K562 (cell line): ENCODE measurements at regions not wholly inside any gene's neighbourhood (a gene's known extent, or its start where the extent isn't known, plus 50 kb on each side); places are given as distances from the start of the nearest gene placed in this dataset.

ENCODE experiments used
- ATAC-seq: fragments of 200-7000 bp; cut with Tn5 transposase; 3 replicates; pipeline ENCODE4 v1.9.1; 2020; ENCODE audit warnings: moderate library complexity
- BruUV-seq: library from RNA; stranded (reverse); fragments of 400-500 nt; replicated peaks from 2 replicates; lab custom pipeline; 2021; lab: Mats Ljungman, UMichigan
- CTCF ChIA-PET: fragments of 300-600 bp; formaldehyde crosslinking; extraction: SDS; loops from one replicate; lab custom pipeline; 2021; ENCODE audit warnings: low intra/inter-chr PET ratio; lab: Yijun Ruan, JAX
- POLR2A ChIA-PET: fragments of 300-600, 350-650 bp; sonication (Branson Sonifier 250); formaldehyde crosslinking; extraction: SDS; loops from one replicate; lab custom pipeline; 2021; ENCODE audit warnings: antibody characterized with exemption, inconsistent platforms; lab: Yijun Ruan, JAX
- DNase-seq, 4 experiments: peaks; one replicate each; pipeline versions ENCODE4 v3.0.0 to v3.0.0-alpha.2; 2011 to 2018; ENCODE audit warnings: low spot score in 3 of 4, mixed read lengths in 3 of 4; ENCODE audit errors: extremely low read depth in 1 of 4
- FAIRE-seq: peaks from 2 replicates; lab custom pipeline; 2011; peaks lifted over from hg19 to GRCh38; lab: Jason Lieb, UNC
- H2AFZ ChIP-seq: 2 replicates; pipeline ENCODE4 v1.6.0; 2011; ENCODE audit warnings: low read depth, low read length, control low read depth, inconsistent platforms
- H3K27ac ChIP-seq: fragments of 200-600 bp; 3 replicates; pipeline ENCODE4 v1.8.0; 2011; ENCODE audit warnings: low read depth, mild to moderate bottlenecking, control low read depth, inconsistent platforms, low read length, moderate library complexity, mixed read lengths; ENCODE audit errors: extremely low read depth
- H3K27me3 ChIP-seq, 2 experiments: fragments of 300-600 bp in 1 of 2; 2 replicates in 1 of 2; 3 replicates in 1 of 2; pipeline versions ENCODE4 v1.6.0 to v1.8.0; 2011; ENCODE audit warnings: inconsistent platforms in 2 of 2, low read length in 2 of 2, mild to moderate bottlenecking in 1 of 2, mixed read lengths in 1 of 2, moderate library complexity in 1 of 2; ENCODE audit not compliant: control insufficient read depth in 2 of 2, insufficient read depth in 2 of 2
- H3K36me3 ChIP-seq: fragments of 300-600 bp; 3 replicates; pipeline ENCODE4 v1.8.0; 2011; ENCODE audit warnings: mild to moderate bottlenecking, low read length, inconsistent platforms; ENCODE audit not compliant: control insufficient read depth, insufficient read depth
- H3K4me1 ChIP-seq, 2 experiments: fragments of 200-600 bp in 1 of 2; replicated peaks in 1 of 2; 2 replicates in 1 of 2; 3 replicates in 1 of 2; pipeline versions ENCODE4 v1.5.1 to v1.8.0; 2011; ENCODE audit warnings: inconsistent platforms in 2 of 2, low read length in 2 of 2, mild to moderate bottlenecking in 1 of 2, mixed read lengths in 1 of 2, moderate library complexity in 1 of 2; ENCODE audit not compliant: control insufficient read depth in 2 of 2, insufficient read depth in 2 of 2
- H3K4me2 ChIP-seq: 2 replicates; pipeline ENCODE4 v1.6.1; 2011; ENCODE audit warnings: low read length, control low read depth, inconsistent platforms, mixed read lengths; ENCODE audit not compliant: insufficient read depth
- H3K4me3 ChIP-seq: fragments of 200-600 bp; sonication (generic), shearing (Covaris generic); 2 replicates; pipeline ENCODE4 v1.5.1; 2016; ENCODE audit warnings: control low read depth, inconsistent platforms
- H3K79me2 ChIP-seq: fragments of 200-600 bp; 3 replicates; pipeline ENCODE4 v1.8.0; 2011; ENCODE audit warnings: low read length, inconsistent platforms; ENCODE audit not compliant: control insufficient read depth, insufficient read depth
- H3K9ac ChIP-seq, 2 experiments: 2 replicates each; pipeline versions ENCODE4 v1.6.0 to v1.6.1; 2011; ENCODE audit warnings: low read depth in 2 of 2, low read length in 2 of 2, control low read depth in 1 of 2, inconsistent platforms in 1 of 2, mild to moderate bottlenecking in 1 of 2, mixed read lengths in 1 of 2; ENCODE audit not compliant: insufficient read depth in 1 of 2
- H3K9me1 ChIP-seq: one replicate; pipeline ENCODE4 v1.6.0; 2011; ENCODE audit warnings: inconsistent platforms, mild to moderate bottlenecking, low read length, moderate library complexity; ENCODE audit not compliant: control insufficient read depth, insufficient read depth
- H3K9me3 ChIP-seq: replicated peaks from 2 replicates; pipeline ENCODE4 v1.5.1; 2011; ENCODE audit warnings: low read depth, low read length, inconsistent platforms; ENCODE audit not compliant: control insufficient read depth, insufficient read depth
- H4K20me1 ChIP-seq: replicated peaks from 2 replicates; pipeline ENCODE4 v1.6.1; 2011; ENCODE audit warnings: low read length, inconsistent platforms, mixed read lengths; ENCODE audit not compliant: control insufficient read depth, insufficient read depth
- CHD2 ChIP-seq: IDR thresholded peaks from 2 replicates; pipeline ENCODE4 v1.6.1; 2011; ENCODE audit warnings: low read depth, low read length
- CTBP1 ChIP-seq: fragments of 450-650 bp; IDR thresholded peaks from 2 replicates; pipeline ENCODE4 v1.6.1; 2016; ENCODE audit warnings: borderline replicate concordance
- MTF1 ChIP-seq: fragments of 250-450 bp; sonication (Bioruptor Pico); IDR thresholded peaks from 2 replicates; pipeline ENCODE4 v1.9.0; 2021; ENCODE audit warnings: moderate library complexity, mild to moderate bottlenecking, inconsistent platforms, borderline replicate concordance
- NFATC3 ChIP-seq: fragments of 450-650 bp; IDR thresholded peaks from 2 replicates; pipeline ENCODE4 v1.6.1; 2017; ENCODE audit warnings: mild to moderate bottlenecking
- NFIC ChIP-seq: fragments of 450-650 bp; IDR thresholded peaks from 2 replicates; pipeline ENCODE4 v1.6.1; 2017; ENCODE audit warnings: mild to moderate bottlenecking, inconsistent platforms
- PRMT5 ChIP-seq: sonication (generic); formaldehyde crosslinking; IDR thresholded peaks from 2 replicates; pipeline ENCODE4 v1.5.0; 2020; ENCODE audit warnings: missing genetic modification reagents
- RBM34 ChIP-seq: fragments of 200-400 bp; formaldehyde crosslinking; IDR thresholded peaks from 2 replicates; pipeline ENCODE4 v1.6.1; 2018; ENCODE audit warnings: low read length, borderline replicate concordance; ENCODE audit not compliant: insufficient read depth
- SMARCA4 ChIP-seq: fragments of 450-650 bp; IDR thresholded peaks from 2 replicates; pipeline ENCODE4 v1.6.1; 2016
- TARDBP ChIP-seq: fragments of 450-650 bp; IDR thresholded peaks from 2 replicates; pipeline ENCODE4 v1.6.1; 2016
- ZC3H8 ChIP-seq: fragments of 450-650 bp; IDR thresholded peaks from 2 replicates; pipeline ENCODE4 v1.6.1; 2017
- ZKSCAN3 ChIP-seq: fragments of 250-450 bp; sonication (Bioruptor Pico); IDR thresholded peaks from 2 replicates; pipeline ENCODE4 v1.4.0; 2020
- ZNF124 ChIP-seq: sonication (generic); formaldehyde crosslinking; IDR thresholded peaks from 2 replicates; pipeline ENCODE4 v1.8.1; 2022; ENCODE audit warnings: missing genetic modification reagents
- ZNF217 ChIP-seq: sonication (generic); formaldehyde crosslinking; IDR thresholded peaks from 2 replicates; pipeline ENCODE4 v1.8.0; 2022; ENCODE audit warnings: mild to moderate bottlenecking, missing genetic modification reagents
- WGBS: fragments of 100-300 bp; shearing (Covaris generic); methylation state at CpG from one replicate; pipeline ENCODE4 v1.1.6; 2016; ENCODE audit warnings: low coverage, mixed read lengths; ENCODE audit not compliant: insufficient coverage; ENCODE audit errors: missing lambda C conversion rate; 5-methylcytosine and 5-hydroxymethylcytosine counted together
- in situ Hi-C: fragments of 300-500 bp; cut with MboI; formaldehyde crosslinking; loops from 4 replicates; pipeline ENCODE4 v1.15.0; 2018; ENCODE audit warnings: inconsistent platforms, mixed read lengths
- intact Hi-C: fragments of 100-400 bp; cut with micrococcal nuclease; formaldehyde crosslinking; loops from 2 replicates; pipeline ENCODE4 v1.14.2; 2022
- TF ChIP-seq, protein P1 (sequence below), 2 experiments: fragments of 450-650 bp in 1 of 2; IDR thresholded peaks; 2 replicates each; pipeline ENCODE4 v1.6.1; 2011 to 2017; ENCODE audit warnings: low read depth in 2 of 2, antibody characterized with exemption in 1 of 2, borderline replicate concordance in 1 of 2, low read length in 1 of 2, mild to moderate bottlenecking in 1 of 2, mixed read lengths in 1 of 2; ENCODE audit not compliant: control insufficient read depth in 1 of 2
- TF ChIP-seq, protein P2 (sequence below), 2 experiments: fragments of 450-650 bp; conservative IDR thresholded peaks; 2 replicates each; pipeline ENCODE4 v1.6.1; 2017; ENCODE audit warnings: mild to moderate bottlenecking in 2 of 2, moderate library complexity in 2 of 2
- TF ChIP-seq, protein P3 (sequence below): IDR thresholded peaks from 2 replicates; pipeline ENCODE4 v1.6.1; 2011; ENCODE audit warnings: borderline replicate concordance, low read depth, mild to moderate bottlenecking, moderate library complexity, low read length; ENCODE audit not compliant: insufficient read depth, poor library complexity, severe bottlenecking
- TF ChIP-seq, protein P4 (sequence below): fragments of 450-650 bp; IDR thresholded peaks from 2 replicates; pipeline ENCODE4 v1.6.1; 2017; ENCODE audit warnings: mild to moderate bottlenecking, moderate library complexity

DNA sequence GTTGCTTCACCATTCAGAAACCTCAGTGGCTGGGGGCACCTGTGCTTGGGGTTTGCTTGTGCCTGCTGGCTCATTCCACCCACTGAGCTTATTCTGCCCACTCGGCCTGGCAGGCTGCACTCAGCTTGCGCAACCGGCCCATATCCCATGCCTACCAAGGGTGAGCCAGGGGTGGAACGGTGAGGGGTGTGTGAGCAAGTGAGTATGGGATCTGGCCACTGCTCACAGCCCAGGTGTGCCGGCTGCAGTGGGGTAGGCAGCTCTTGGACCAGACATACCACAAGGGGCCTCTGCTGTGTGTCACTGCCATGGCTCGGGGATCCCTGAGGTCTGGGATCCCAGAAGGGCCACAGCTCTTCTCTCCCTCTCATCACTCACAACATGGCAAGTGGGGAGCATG, 1000.5 kb upstream of the CRIM1 start:
- no peaks in the 10 kb centered on the region for H3K36me3 ChIP-seq
- FAIRE-seq (no peak), DNase-seq (no peak), ATAC-seq (no peak)
- no peaks in the 10 kb centered on the region for H3K79me2 ChIP-seq
- no peak overlapping the region for H3K4me2 ChIP-seq
- in situ Hi-C loops = no loop called here
- TF ChIP-seq CTBP1 (no peak), CHD2 (no peak), ZKSCAN3 (CRISPR knock-in tag) (no peak), PRMT5 (CRISPR knock-in tag) (no peak), NFIC (no peak), MTF1 (CRISPR knock-in tag) (no peak), ZC3H8 (no peak), SMARCA4 (no peak), ZNF124 (CRISPR knock-in tag) (no peak), ZNF217 (CRISPR knock-in tag) (no peak), RBM34 (no peak), TARDBP (no peak), NFATC3 (no peak)
- TF ChIP-seq, protein P1, sequence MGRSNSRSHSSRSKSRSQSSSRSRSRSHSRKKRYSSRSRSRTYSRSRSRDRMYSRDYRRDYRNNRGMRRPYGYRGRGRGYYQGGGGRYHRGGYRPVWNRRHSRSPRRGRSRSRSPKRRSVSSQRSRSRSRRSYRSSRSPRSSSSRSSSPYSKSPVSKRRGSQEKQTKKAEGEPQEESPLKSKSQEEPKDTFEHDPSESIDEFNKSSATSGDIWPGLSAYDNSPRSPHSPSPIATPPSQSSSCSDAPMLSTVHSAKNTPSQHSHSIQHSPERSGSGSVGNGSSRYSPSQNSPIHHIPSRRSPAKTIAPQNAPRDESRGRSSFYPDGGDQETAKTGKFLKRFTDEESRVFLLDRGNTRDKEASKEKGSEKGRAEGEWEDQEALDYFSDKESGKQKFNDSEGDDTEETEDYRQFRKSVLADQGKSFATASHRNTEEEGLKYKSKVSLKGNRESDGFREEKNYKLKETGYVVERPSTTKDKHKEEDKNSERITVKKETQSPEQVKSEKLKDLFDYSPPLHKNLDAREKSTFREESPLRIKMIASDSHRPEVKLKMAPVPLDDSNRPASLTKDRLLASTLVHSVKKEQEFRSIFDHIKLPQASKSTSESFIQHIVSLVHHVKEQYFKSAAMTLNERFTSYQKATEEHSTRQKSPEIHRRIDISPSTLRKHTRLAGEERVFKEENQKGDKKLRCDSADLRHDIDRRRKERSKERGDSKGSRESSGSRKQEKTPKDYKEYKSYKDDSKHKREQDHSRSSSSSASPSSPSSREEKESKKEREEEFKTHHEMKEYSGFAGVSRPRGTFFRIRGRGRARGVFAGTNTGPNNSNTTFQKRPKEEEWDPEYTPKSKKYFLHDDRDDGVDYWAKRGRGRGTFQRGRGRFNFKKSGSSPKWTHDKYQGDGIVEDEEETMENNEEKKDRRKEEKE (IDR thresholded peaks at IDR 0.05; ENCODE audit: borderline replicate concordance in 1 of 2, control insufficient read depth in 1 of 2, low read depth in 2 of 2, low read length in 1 of 2) = no peak
- TF ChIP-seq, protein P2, sequence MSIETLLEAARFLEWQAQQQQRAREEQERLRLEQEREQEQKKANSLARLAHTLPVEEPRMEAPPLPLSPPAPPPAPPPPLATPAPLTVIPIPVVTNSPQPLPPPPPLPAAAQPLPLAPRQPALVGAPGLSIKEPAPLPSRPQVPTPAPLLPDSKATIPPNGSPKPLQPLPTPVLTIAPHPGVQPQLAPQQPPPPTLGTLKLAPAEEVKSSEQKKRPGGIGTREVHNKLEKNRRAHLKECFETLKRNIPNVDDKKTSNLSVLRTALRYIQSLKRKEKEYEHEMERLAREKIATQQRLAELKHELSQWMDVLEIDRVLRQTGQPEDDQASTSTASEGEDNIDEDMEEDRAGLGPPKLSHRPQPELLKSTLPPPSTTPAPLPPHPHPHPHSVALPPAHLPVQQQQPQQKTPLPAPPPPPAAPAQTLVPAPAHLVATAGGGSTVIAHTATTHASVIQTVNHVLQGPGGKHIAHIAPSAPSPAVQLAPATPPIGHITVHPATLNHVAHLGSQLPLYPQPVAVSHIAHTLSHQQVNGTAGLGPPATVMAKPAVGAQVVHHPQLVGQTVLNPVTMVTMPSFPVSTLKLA (conservative IDR thresholded peaks at IDR 0.05) = no peak
- TF ChIP-seq, protein P3, sequence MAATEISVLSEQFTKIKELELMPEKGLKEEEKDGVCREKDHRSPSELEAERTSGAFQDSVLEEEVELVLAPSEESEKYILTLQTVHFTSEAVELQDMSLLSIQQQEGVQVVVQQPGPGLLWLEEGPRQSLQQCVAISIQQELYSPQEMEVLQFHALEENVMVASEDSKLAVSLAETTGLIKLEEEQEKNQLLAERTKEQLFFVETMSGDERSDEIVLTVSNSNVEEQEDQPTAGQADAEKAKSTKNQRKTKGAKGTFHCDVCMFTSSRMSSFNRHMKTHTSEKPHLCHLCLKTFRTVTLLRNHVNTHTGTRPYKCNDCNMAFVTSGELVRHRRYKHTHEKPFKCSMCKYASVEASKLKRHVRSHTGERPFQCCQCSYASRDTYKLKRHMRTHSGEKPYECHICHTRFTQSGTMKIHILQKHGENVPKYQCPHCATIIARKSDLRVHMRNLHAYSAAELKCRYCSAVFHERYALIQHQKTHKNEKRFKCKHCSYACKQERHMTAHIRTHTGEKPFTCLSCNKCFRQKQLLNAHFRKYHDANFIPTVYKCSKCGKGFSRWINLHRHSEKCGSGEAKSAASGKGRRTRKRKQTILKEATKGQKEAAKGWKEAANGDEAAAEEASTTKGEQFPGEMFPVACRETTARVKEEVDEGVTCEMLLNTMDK = no peak
- TF ChIP-seq, protein P4, sequence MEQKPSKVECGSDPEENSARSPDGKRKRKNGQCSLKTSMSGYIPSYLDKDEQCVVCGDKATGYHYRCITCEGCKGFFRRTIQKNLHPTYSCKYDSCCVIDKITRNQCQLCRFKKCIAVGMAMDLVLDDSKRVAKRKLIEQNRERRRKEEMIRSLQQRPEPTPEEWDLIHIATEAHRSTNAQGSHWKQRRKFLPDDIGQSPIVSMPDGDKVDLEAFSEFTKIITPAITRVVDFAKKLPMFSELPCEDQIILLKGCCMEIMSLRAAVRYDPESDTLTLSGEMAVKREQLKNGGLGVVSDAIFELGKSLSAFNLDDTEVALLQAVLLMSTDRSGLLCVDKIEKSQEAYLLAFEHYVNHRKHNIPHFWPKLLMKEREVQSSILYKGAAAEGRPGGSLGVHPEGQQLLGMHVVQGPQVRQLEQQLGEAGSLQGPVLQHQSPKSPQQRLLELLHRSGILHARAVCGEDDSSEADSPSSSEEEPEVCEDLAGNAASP = no peak
- no peak overlapping the region for H2AFZ ChIP-seq
- H3K9me1 ChIP-seq = no peaks in the 10 kb centered on the region
- CTCF ChIA-PET = no interaction called here
- BruUV-seq = no TSS peak
- H3K9ac ChIP-seq = no peak overlapping the region
- H4K20me1 ChIP-seq = no peaks in the 10 kb centered on the region
- no peak overlapping the region for H3K27ac ChIP-seq
- no peaks in the 10 kb centered on the region for H3K27me3 ChIP-seq
- POLR2A ChIA-PET = no interaction called here
- no peaks in the 10 kb centered on the region for H3K9me3 ChIP-seq
- no peak overlapping the region for H3K4me3 ChIP-seq
- intact Hi-C loops = no loop called here
- WGBS = 0% methylated on average over 6 of the region's 6 CpGs
- H3K4me1 ChIP-seq = no peaks in the 10 kb centered on the region
